KMS-11 (cell line): ENCODE measurements at regions not wholly inside any gene's neighbourhood (a gene's known extent, or its start where the extent isn't known, plus 50 kb on each side); places are given as distances from the start of the nearest gene placed in this dataset.

Source experiments
- H2AFZ ChIP-seq: fragments of 200-600 bp; sonication (generic); 2 replicates; pipeline ENCODE4 v1.6.1; 2016; ENCODE audit warnings: antibody characterized with exemption, mixed run types, low read depth
- H3K27ac ChIP-seq: fragments of 200-600 bp; sonication (generic); 2 replicates; pipeline ENCODE4 v1.6.1; 2016; ENCODE audit warnings: mild to moderate bottlenecking, mixed run types
- H3K27me3 ChIP-seq: fragments of 200-600 bp; sonication (generic); 2 replicates; pipeline ENCODE4 v1.6.1; 2017; ENCODE audit warnings: mild to moderate bottlenecking, low read depth, mixed run types, moderate library complexity; ENCODE audit not compliant: insufficient read depth
- H3K36me3 ChIP-seq: fragments of 200-600 bp; sonication (generic); 2 replicates; pipeline ENCODE4 v1.6.1; 2017; ENCODE audit warnings: mild to moderate bottlenecking, mixed run types; ENCODE audit not compliant: insufficient read depth
- H3K4me1 ChIP-seq: fragments of 200-600 bp; sonication (generic); 2 replicates; pipeline ENCODE4 v1.6.1; 2016; ENCODE audit warnings: mild to moderate bottlenecking, low read depth, mixed run types; ENCODE audit not compliant: poor library complexity, severe bottlenecking
- H3K4me2 ChIP-seq: fragments of 200-600 bp; sonication (generic); 2 replicates; pipeline ENCODE4 v1.7.0; 2016; ENCODE audit warnings: mild to moderate bottlenecking, mixed run types
- H3K4me3 ChIP-seq: fragments of 200-600 bp; sonication (generic); IDR thresholded peaks from 2 replicates; pipeline ENCODE4 v1.6.1; 2017; ENCODE audit warnings: low read depth, low read length, mixed read lengths; ENCODE audit not compliant: insufficient read depth
- H3K79me2 ChIP-seq: fragments of 200-600 bp; sonication (generic); 2 replicates; pipeline ENCODE4 v1.6.1; 2016; ENCODE audit warnings: low read depth, mixed run types; ENCODE audit not compliant: insufficient read depth
- H3K9ac ChIP-seq: fragments of 200-600 bp; sonication (generic); 2 replicates; pipeline ENCODE4 v1.6.1; 2016; ENCODE audit warnings: mild to moderate bottlenecking, mixed run types
- H4K20me1 ChIP-seq: fragments of 200-600 bp; sonication (generic); 2 replicates; pipeline ENCODE4 v1.6.1; 2016; ENCODE audit warnings: mild to moderate bottlenecking, mixed run types; ENCODE audit not compliant: insufficient read depth
- TF ChIP-seq, protein P1 (sequence below): fragments of 200-600 bp; sonication (generic); conservative IDR thresholded peaks from 2 replicates; pipeline ENCODE4 v1.6.1; 2017; ENCODE audit warnings: low read depth, mild to moderate bottlenecking, antibody characterized with exemption, low read length, moderate library complexity, mixed read lengths

DNA sequence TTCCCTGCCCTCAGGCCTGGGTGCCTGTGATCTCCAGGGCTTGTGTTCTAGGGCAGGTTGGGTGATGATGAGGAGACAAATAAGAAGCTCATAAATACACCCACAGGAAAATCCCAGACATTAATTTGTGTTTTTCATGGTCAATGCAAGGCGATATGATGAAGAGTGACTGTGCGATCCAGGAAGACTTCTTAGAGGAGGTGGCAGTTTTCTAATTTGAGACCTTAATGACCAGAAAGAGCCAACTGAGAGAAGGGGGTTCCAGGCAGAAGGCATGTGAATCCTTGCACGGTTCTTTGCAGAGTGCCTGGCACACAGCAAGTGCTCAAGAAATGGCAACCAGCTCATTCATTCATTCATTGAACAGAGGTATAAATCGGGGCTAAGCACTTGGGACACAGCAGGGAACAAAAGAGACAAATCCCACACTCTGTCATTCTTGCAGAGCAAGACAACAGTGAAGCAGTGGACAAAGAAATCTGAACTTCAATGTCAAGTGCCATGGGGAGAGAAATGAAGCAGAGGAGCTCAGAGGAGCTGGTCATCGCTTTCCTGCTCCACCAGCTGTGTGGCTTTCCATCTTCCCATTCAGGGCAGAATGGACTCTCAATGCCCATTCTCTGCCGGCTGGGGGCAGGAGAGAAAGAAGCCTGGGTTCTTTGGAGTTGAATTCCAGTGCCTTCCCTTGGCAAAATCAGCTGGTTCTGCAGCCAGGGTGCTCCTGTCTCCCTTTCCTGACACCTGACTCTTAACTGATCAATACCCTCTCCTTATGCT is 128.3 kb downstream of the AACS start:
- no peak overlapping the region for H3K4me2 ChIP-seq

DNA sequence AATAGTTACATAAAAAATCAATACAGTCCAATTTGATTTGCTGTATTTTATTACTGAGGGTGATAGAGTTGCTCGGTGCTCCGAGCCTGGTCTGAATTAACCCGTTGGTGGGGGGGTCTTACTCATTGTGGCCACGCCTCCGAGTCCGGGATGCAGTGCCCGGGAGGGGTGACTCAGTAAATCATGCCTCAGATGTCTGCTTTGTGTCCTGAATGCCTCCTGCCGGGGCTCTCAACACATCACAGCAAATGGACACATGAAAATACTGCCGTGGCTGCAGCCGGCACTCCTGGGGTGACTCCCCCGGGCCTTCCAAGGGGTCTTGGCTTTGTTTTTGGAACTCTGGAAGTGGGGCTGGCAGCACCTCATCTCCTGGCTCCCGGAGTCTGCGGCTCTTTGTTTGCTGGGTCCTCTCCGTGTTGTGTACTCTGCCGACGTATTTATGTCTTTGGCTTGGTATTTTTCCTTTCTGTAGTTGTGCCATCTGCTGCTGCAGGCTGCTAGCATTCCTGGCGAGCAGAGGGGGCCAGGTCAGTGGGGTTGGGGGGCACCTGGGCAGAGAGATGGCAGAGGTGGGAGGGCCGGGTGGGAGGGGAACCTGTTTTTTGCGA is 129.0 kb downstream of the AACS start:
- no peaks in the 10 kb centered on the region for H3K79me2 ChIP-seq
- no peak overlapping the region for H3K27ac ChIP-seq
- no peak overlapping the region for H2AFZ ChIP-seq
- H3K27me3 ChIP-seq = no peaks in the 10 kb centered on the region
- H3K4me3 ChIP-seq = no peak overlapping the region
- no peaks in the 10 kb centered on the region for H4K20me1 ChIP-seq
- no peaks in the 10 kb centered on the region for H3K36me3 ChIP-seq
- no peaks in the 10 kb centered on the region for H3K4me1 ChIP-seq
- H3K9ac ChIP-seq = no peak overlapping the region
- TF ChIP-seq, protein P1, sequence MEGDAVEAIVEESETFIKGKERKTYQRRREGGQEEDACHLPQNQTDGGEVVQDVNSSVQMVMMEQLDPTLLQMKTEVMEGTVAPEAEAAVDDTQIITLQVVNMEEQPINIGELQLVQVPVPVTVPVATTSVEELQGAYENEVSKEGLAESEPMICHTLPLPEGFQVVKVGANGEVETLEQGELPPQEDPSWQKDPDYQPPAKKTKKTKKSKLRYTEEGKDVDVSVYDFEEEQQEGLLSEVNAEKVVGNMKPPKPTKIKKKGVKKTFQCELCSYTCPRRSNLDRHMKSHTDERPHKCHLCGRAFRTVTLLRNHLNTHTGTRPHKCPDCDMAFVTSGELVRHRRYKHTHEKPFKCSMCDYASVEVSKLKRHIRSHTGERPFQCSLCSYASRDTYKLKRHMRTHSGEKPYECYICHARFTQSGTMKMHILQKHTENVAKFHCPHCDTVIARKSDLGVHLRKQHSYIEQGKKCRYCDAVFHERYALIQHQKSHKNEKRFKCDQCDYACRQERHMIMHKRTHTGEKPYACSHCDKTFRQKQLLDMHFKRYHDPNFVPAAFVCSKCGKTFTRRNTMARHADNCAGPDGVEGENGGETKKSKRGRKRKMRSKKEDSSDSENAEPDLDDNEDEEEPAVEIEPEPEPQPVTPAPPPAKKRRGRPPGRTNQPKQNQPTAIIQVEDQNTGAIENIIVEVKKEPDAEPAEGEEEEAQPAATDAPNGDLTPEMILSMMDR = no peak
- H3K4me2 ChIP-seq = no peak overlapping the region

More for the DNA sequence above, 128.3 kb downstream of the AACS start:
- Histone ChIP-seq H2AFZ (no peak overlapping the region), H3K4me3 (no peak overlapping the region), H3K27me3 (no peaks in the 10 kb centered on the region), H3K27ac (no peak overlapping the region), H3K9ac (no peak overlapping the region), H3K79me2 (no peaks in the 10 kb centered on the region), H4K20me1 (no peaks in the 10 kb centered on the region), H3K4me1 (no peaks in the 10 kb centered on the region), H3K36me3 (no peaks in the 10 kb centered on the region)
- TF ChIP-seq, protein P1 = no peak

DNA sequence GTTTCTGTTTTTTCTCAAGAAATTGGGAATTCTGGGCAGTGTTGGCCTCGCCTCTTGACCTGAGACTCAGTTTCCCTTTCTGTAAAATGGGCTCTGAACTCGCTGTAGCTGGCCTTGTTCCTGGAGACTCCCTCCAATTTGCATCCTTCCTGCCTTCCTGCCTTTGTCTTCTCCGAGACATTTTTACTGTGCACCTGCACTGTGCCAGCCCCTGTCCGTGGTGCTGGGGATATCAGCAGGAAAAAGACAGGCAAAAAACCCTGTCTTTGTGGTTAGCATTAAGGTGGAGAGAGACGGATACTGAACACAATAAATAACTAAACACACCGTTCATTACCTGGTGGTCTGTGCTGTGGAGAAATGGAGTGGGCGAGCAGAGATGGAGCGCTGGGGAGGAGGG is 129.8 kb downstream of the AACS start:
- Histone ChIP-seq H3K9ac (no peak overlapping the region), H3K27ac (no peak overlapping the region), H3K36me3 (no peaks in the 10 kb centered on the region), H3K27me3 (no peaks in the 10 kb centered on the region), H3K79me2 (no peaks in the 10 kb centered on the region), H4K20me1 (no peaks in the 10 kb centered on the region), H3K4me2 (no peak overlapping the region), H2AFZ (no peak overlapping the region), H3K4me3 (no peak overlapping the region), H3K4me1 (no peaks in the 10 kb centered on the region)
- TF ChIP-seq, protein P1 = no peak

DNA sequence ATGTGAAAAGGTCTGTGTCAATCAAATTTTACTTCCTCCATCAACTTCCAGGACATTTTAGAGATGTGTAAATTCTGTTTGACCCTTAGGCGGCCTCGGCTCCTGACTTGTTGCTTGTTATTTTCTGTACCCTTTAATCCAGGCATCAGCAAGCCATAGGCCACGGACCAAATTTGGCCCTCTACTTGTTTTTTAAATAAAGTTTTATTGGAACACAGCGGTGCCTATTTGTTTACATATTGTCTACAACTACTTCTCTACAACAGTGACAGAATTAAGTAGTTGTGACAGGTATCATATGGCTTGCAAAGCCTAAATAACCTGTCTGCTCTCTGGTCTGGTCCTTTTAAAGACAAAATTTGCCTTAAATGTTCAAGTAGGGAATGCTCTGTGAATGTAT is 132.1 kb downstream of the AACS start:
- TF ChIP-seq, protein P1 = no peak
- Histone ChIP-seq H4K20me1 (no peaks in the 10 kb centered on the region), H3K79me2 (no peaks in the 10 kb centered on the region), H3K9ac (no peak overlapping the region), H3K4me1 (no peaks in the 10 kb centered on the region), H3K4me3 (no peak overlapping the region), H3K27me3 (no peaks in the 10 kb centered on the region), H3K27ac (no peak overlapping the region), H3K36me3 (no peaks in the 10 kb centered on the region), H2AFZ (no peak overlapping the region), H3K4me2 (no peak overlapping the region)
